ENCODE measurements at regions not wholly inside any gene's neighbourhood (a gene's known extent, or its start where the extent isn't known, plus 50 kb on each side); places are given as distances from the start of the nearest gene placed in this dataset.

- Histone ChIP-seq H3K36me3 (ENCODE audit: control insufficient read depth in 2 of 4, insufficient read depth in 4 of 4, low read length in 3 of 4) (no peaks in the 10 kb centered on the region), H3K14ac (ENCODE audit: insufficient read length) (no peak overlapping the region), H3K4me2 (ENCODE audit: insufficient read depth in 1 of 2, low read depth in 2 of 2, low read length in 2 of 2) (no peak overlapping the region), H3K56ac (replicated peaks; ENCODE audit: insufficient read length, low read depth, low read length) (no peak overlapping the region), H4K5ac (ENCODE audit: insufficient read length, low read depth, low read length) (no peak overlapping the region), H2BK120ac (replicated peaks; ENCODE audit: low read depth, low read length) (no peak overlapping the region), H4K20me1 (replicated peaks in 1 of 2; ENCODE audit: control insufficient read depth in 1 of 2, insufficient read depth in 2 of 2, low read length in 2 of 2) (no peaks in the 10 kb centered on the region), H3K4me3 (ENCODE audit: extremely low read depth in 1 of 4, insufficient read depth in 2 of 4, low read depth in 3 of 4, low read length in 4 of 4) (no peak overlapping the region), H2BK20ac (ENCODE audit: low read length) (no peak overlapping the region), H2BK5ac (ENCODE audit: low read depth, low read length) (no peak overlapping the region), H2BK12ac (ENCODE audit: low read depth, low read length) (no peak overlapping the region), H3K23me2 (ENCODE audit: low read depth, low read length) (no peaks in the 10 kb centered on the region), H3K27me3 (replicated peaks in 1 of 4; ENCODE audit: control insufficient read depth in 3 of 4, extremely low read depth in 1 of 4, insufficient read depth in 3 of 4, low read length in 3 of 4) (no peaks in the 10 kb centered on the region), H4K91ac (replicated peaks; ENCODE audit: insufficient read length, low read length) (no peak overlapping the region), H3K9me3 (ENCODE audit: insufficient read depth in 2 of 2, low read depth in 1 of 2, low read length in 1 of 2) (no peaks in the 10 kb centered on the region), H3K23ac (ENCODE audit: insufficient read length) (no peak overlapping the region), H3K79me1 (ENCODE audit: low read depth, low read length) (no peaks in the 10 kb centered on the region), H3K27ac (ENCODE audit: low read depth, low read length) (no peak overlapping the region), H2AFZ (ENCODE audit: low read length) (no peak overlapping the region), H3K9ac (replicated peaks in 1 of 4; ENCODE audit: extremely low read depth in 1 of 4, low read depth in 3 of 4, low read length in 3 of 4) (no peak overlapping the region), H2BK15ac (ENCODE audit: low read length) (no peak overlapping the region), H3K79me2 (ENCODE audit: control insufficient read depth in 1 of 2, insufficient read depth in 2 of 2, low read length in 2 of 2) (no peaks in the 10 kb centered on the region), H3K4ac (replicated peaks; ENCODE audit: insufficient read length, low read depth, low read length) (no peak overlapping the region), H2AK5ac (ENCODE audit: low read depth, low read length) (no peak overlapping the region), H3K18ac (ENCODE audit: extremely low read depth, low read length) (no peak overlapping the region), H3K4me1 (replicated peaks in 1 of 4; ENCODE audit: control insufficient read depth in 3 of 4, insufficient read depth in 4 of 4, low read length in 3 of 4) (peaks cover 2 to 9% (median 8%) of the 10 kb centered on the region in 4 experiments; a peak in 6 of 7 replicates), H4K8ac (ENCODE audit: extremely low read depth, insufficient read depth, low read length) (no peak overlapping the region)
- DNase-seq (ENCODE audit: low read depth in 1 of 2, low spot score in 2 of 2) (no peak), FAIRE-seq (no peak)
- POLR2A ChIA-PET (ENCODE audit: partially characterized antibody): no interaction called here
- 79% methylated on average over 2 of the region's 2 CpGs; no CpG with 5 or more reads in 1 of the 2 experiments for WGBS, 2 experiments (ENCODE audit: extremely low coverage in 1 of 2, insufficient coverage in 1 of 2, insufficient read length in 1 of 2, insufficient replicate concordance in 2 of 2, low coverage in 1 of 2, low lambda C conversion rate in 2 of 2, missing lambda C conversion rate in 1 of 2)
- CTCF ChIA-PET (ENCODE audit: partially characterized antibody): interaction anchor here (1.0 to 4.7 kb wide), 4 partner anchors 8 to 159 kb away, joined by 3 to 25 read pairs (median 6); no protein-coding TSS in a partner anchor
- TF ChIP-seq ATF2 (IDR thresholded peaks at IDR 0.05; ENCODE audit: low read length) (no peak), RAD21 (IDR thresholded peaks at IDR 0.05 in 1 of 2, conservative IDR thresholded peaks at IDR 0.05 in 1 of 2; ENCODE audit: low read depth in 2 of 2, low read length in 2 of 2) (no peak), MAX (IDR thresholded peaks at IDR 0.05) (no peak), NRF1 (IDR thresholded peaks at IDR 0.05; ENCODE audit: low read depth, low read length) (no peak), SP1 (IDR thresholded peaks at IDR 0.05; ENCODE audit: low read depth, low read length) (no peak), KDM1A (IDR thresholded peaks at IDR 0.05; ENCODE audit: borderline replicate concordance, low read length) (no peak), TAF7 (optimal IDR thresholded peaks at IDR 0.05; ENCODE audit: borderline replicate concordance, low read depth, low read length) (no peak), TAF1 (IDR thresholded peaks at IDR 0.05; ENCODE audit: low read depth, low read length) (no peak), JUND (IDR thresholded peaks at IDR 0.05; ENCODE audit: low read length) (no peak), SAP30 (IDR thresholded peaks at IDR 0.05; ENCODE audit: insufficient read depth, insufficient replicate concordance, low read length) (no peak), JUN (IDR thresholded peaks at IDR 0.05; ENCODE audit: low read depth, low read length) (no peak), SP2 (IDR thresholded peaks at IDR 0.05; ENCODE audit: low read length) (no peak), BCL11A (IDR thresholded peaks at IDR 0.05; ENCODE audit: low read depth in 2 of 2, low read length in 2 of 2) (no peak)
Measured at GRCh38 chr12:76631741-76632140, 72.2 kb upstream of the OSBPL8 start.

Data from H1 (cell line).